SK-N-SH (cell line): ENCODE measurements at regions not wholly inside any gene's neighbourhood (a gene's known extent, or its start where the extent isn't known, plus 50 kb on each side); places are given as distances from the start of the nearest gene placed in this dataset.

Experiments
- CHD2 ChIP-seq: fragments of 150-350 bp; IDR thresholded peaks from 2 replicates; pipeline ENCODE4 v1.6.1; 2018; ENCODE audit warnings: low read length; ENCODE audit not compliant: partially characterized antibody
- RFX5 ChIP-seq: IDR thresholded peaks from 2 replicates; pipeline ENCODE4 v1.6.1; 2012; ENCODE audit warnings: mild to moderate bottlenecking, improper control_type of control experiment, low read length
- SMC3 ChIP-seq: IDR thresholded peaks from 2 replicates; pipeline ENCODE4 v1.6.1; 2012; ENCODE audit warnings: low read depth, low read length, improper control_type of control experiment
- USF2 ChIP-seq: fragments of 150-350 bp; IDR thresholded peaks from 2 replicates; pipeline ENCODE4 v1.6.1; 2017; ENCODE audit warnings: antibody characterized with exemption, low read length, low read depth, borderline replicate concordance
- TF ChIP-seq, protein P1 (sequence below): IDR thresholded peaks from 2 replicates; pipeline ENCODE4; 2012

DNA sequence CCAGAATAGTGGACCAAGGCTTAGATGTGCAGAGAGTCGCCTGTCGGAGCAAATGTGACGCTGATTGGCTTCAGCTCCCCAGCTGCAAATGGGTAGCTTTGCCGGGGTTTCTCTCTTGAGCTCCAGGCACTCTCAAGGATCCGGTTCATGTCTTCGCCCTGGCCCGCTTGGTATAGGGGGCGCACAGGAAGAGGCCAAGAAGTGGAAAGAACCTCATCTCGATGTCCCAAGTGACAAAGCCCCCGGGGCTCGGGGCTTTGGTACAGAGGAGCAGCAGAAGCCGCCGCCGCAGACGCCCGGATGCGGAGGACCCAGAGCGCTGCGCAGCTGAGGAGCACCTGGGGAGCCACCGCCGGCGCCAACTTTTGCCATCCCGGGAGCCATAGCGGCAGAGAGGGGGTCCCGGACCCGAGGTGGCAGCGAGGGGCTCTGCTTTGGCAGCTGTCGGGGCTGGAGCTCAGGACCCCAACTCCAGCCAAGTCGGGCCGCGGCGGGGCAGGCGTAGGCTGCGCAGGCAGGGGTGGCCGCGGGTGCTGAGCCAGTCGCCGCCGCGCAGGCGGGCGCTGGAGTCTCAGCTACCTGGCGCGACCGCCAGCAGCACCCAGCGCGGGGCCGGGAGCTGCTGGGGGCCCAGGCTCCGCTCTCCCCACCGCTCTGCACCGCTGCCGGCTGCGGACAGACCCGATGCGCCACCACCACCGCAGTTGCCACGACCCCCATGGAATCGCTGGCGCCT, 466.6 kb downstream of the XPNPEP1 start:
- TF ChIP-seq RFX5 (no peak), CHD2 (no peak), USF2 (no peak), SMC3 (no peak)
- TF ChIP-seq, protein P1, sequence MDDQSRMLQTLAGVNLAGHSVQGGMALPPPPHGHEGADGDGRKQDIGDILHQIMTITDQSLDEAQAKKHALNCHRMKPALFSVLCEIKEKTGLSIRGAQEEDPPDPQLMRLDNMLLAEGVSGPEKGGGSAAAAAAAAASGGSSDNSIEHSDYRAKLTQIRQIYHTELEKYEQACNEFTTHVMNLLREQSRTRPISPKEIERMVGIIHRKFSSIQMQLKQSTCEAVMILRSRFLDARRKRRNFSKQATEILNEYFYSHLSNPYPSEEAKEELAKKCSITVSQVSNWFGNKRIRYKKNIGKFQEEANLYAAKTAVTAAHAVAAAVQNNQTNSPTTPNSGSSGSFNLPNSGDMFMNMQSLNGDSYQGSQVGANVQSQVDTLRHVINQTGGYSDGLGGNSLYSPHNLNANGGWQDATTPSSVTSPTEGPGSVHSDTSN, result no peak
